ENCODE measurements at regions not wholly inside any gene's neighbourhood (a gene's known extent, or its start where the extent isn't known, plus 50 kb on each side); places are given as distances from the start of the nearest gene placed in this dataset.

DNA sequence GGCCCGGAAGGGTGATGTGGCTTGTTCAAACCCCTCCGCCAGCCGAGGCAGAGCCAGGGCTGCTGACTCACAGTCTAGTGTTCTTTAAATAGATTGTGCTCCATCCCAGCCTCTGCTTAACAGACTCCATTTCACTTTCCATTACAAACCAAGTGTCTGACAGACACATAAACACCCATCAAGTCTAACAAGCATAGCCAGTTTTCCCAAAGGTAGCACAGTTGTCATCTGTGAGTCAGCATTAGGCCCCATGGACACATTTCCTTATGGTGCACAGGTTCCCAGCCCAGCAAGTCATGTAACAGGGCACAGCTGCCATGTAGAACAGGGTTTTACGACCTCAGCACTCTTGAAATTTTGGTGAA, 109.9 kb upstream of the RAP2B start:
- H3K79me2 ChIP-seq (ENCODE audit: control insufficient read depth, insufficient read depth, low read length) = no peaks in the 10 kb centered on the region
- CTCF ChIA-PET = interaction anchor here (0.8 to 1.7 kb wide), 9 partner anchors 8 to 170 kb away, joined by 3 to 13 read pairs (median 4); no protein-coding TSS in a partner anchor
- peak; percentile 79 for FAIRE-seq
- no peaks in the 10 kb centered on the region for H4K20me1 ChIP-seq (replicated peaks; ENCODE audit: control insufficient read depth, extremely low read depth, insufficient read depth, low read length)
- dilution Hi-C loops (cut with MboI; ENCODE audit: extremely low pct_ligation_motif_present, low sequenced_read_pairs) = no loop called here
- H3K4me1 ChIP-seq (ENCODE audit: control insufficient read depth, extremely low read depth, insufficient read depth, low read length) = peaks cover 22% of the 10 kb centered on the region
- H3K36me3 ChIP-seq (ENCODE audit: control insufficient read depth in 2 of 2, extremely low read depth in 1 of 2, insufficient read depth in 2 of 2, low read length in 2 of 2) = no peaks in the 10 kb centered on the region
- peak overlapping the region; percentile 80 for H3K4me2 ChIP-seq (ENCODE audit: insufficient read depth, low read length)
- H3K9ac ChIP-seq (replicated peaks; ENCODE audit: extremely low read depth, insufficient read depth, low read length) = peak overlapping the region; percentile 56
- no peaks in the 10 kb centered on the region for H3K9me3 ChIP-seq (replicated peaks; ENCODE audit: control insufficient read depth, insufficient read depth, low read length)
- no peak overlapping the region for H3K4me3 ChIP-seq (replicated peaks in 1 of 3; ENCODE audit: insufficient read depth in 1 of 3, low read depth in 1 of 3, low read length in 3 of 3)
- intact Hi-C loops (cut with micrococcal nuclease) = loop anchor here (1.0 kb wide), 2 partner anchors 86 to 840 kb away; no protein-coding TSS in a partner anchor
- H3K27me3 ChIP-seq (ENCODE audit: control insufficient read depth in 2 of 2, insufficient read depth in 2 of 2, low read length in 2 of 2) = no peaks in the 10 kb centered on the region
- H3K9me1 ChIP-seq (replicated peaks; ENCODE audit: control insufficient read depth, extremely low read depth, insufficient read depth, low read length) = no peaks in the 10 kb centered on the region
- H3K27ac ChIP-seq (ENCODE audit: insufficient read depth, low read depth, low read length) = peak overlapping the region; percentile 95
- TF ChIP-seq POLR2AphosphoS5 (IDR thresholded peaks at IDR 0.05; ENCODE audit: insufficient read depth, low read depth, low read length) (peak; percentile 46), JUN (IDR thresholded peaks at IDR 0.05; ENCODE audit: borderline replicate concordance, insufficient read depth, insufficient read length, low read depth) (no peak), FOS (IDR thresholded peaks at IDR 0.05; ENCODE audit: borderline replicate concordance, insufficient read depth, low read length) (peak; percentile 96)
- DNase-seq (ENCODE audit: low read depth, low spot score) = peak; percentile 91
- POLR2A ChIA-PET = interaction anchor here (0.7 to 0.9 kb wide), 2 partner anchors 108 to 109 kb away, joined by 3 to 5 read pairs; no protein-coding TSS in a partner anchor
- peak overlapping the region; percentile 88 for H2AFZ ChIP-seq (ENCODE audit: low read depth, low read length)
- no TSS peak for BruUV-seq (replicated peaks)

DNA sequence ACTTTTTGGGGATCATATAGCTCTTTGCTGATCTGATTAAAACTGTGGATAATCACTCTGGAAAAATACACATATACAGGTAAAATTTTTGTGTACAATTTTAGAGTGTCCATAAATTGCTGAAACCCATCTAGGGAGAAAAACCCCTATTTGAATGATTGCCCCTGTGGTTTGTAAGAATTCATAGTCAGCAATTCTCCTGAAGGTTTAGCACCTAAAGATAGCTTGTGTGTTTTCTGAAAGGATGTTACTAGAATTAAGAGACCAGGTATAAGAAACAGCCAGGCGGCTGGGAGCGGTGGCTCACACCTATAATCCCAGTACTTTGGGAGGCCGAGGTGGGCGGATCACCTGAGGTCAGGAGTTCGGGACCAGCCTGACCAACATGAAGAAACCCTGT, 106.8 kb upstream of the RAP2B start:
- dilution Hi-C loops (cut with MboI; ENCODE audit: extremely low pct_ligation_motif_present, low sequenced_read_pairs) = no loop called here
- no peak overlapping the region for H2AFZ ChIP-seq (ENCODE audit: low read depth, low read length)
- no peaks in the 10 kb centered on the region for H3K36me3 ChIP-seq (ENCODE audit: control insufficient read depth in 2 of 2, extremely low read depth in 1 of 2, insufficient read depth in 2 of 2, low read length in 2 of 2)
- H3K4me3 ChIP-seq (replicated peaks in 1 of 3; ENCODE audit: insufficient read depth in 1 of 3, low read depth in 1 of 3, low read length in 3 of 3) = no peak overlapping the region
- H3K9me3 ChIP-seq (replicated peaks; ENCODE audit: control insufficient read depth, insufficient read depth, low read length) = no peaks in the 10 kb centered on the region
- H3K9ac ChIP-seq (replicated peaks; ENCODE audit: extremely low read depth, insufficient read depth, low read length) = no peak overlapping the region
- CTCF ChIA-PET = interaction anchor here (2.6 kb wide), 1 partner anchor 12 kb away, joined by 12 read pairs; no protein-coding TSS in a partner anchor
- H3K4me2 ChIP-seq (ENCODE audit: insufficient read depth, low read length) = no peak overlapping the region
- H3K27ac ChIP-seq (ENCODE audit: insufficient read depth, low read depth, low read length) = no peak overlapping the region
- H3K27me3 ChIP-seq (ENCODE audit: control insufficient read depth in 2 of 2, insufficient read depth in 2 of 2, low read length in 2 of 2) = no peaks in the 10 kb centered on the region
- intact Hi-C loops (cut with micrococcal nuclease) = no loop called here
- TF ChIP-seq GATA2 (IDR thresholded peaks at IDR 0.05; ENCODE audit: insufficient read depth, insufficient read length, low read depth, low read length) (no peak), FOS (IDR thresholded peaks at IDR 0.05; ENCODE audit: borderline replicate concordance, insufficient read depth, low read length) (no peak), JUN (IDR thresholded peaks at IDR 0.05; ENCODE audit: borderline replicate concordance, insufficient read depth, insufficient read length, low read depth) (no peak), POLR2AphosphoS5 (IDR thresholded peaks at IDR 0.05; ENCODE audit: insufficient read depth, low read depth, low read length) (no peak), MYC (IDR thresholded peaks at IDR 0.05; ENCODE audit: low read depth, low read length) (no peak), POLR2A (IDR thresholded peaks at IDR 0.05; ENCODE audit: low read depth, low read length) (no peak), EZH2 (IDR thresholded peaks at IDR 0.05; ENCODE audit: borderline replicate concordance, low read depth, low read length, severe bottlenecking) (no peak)
- TF ChIP-seq, protein P1, sequence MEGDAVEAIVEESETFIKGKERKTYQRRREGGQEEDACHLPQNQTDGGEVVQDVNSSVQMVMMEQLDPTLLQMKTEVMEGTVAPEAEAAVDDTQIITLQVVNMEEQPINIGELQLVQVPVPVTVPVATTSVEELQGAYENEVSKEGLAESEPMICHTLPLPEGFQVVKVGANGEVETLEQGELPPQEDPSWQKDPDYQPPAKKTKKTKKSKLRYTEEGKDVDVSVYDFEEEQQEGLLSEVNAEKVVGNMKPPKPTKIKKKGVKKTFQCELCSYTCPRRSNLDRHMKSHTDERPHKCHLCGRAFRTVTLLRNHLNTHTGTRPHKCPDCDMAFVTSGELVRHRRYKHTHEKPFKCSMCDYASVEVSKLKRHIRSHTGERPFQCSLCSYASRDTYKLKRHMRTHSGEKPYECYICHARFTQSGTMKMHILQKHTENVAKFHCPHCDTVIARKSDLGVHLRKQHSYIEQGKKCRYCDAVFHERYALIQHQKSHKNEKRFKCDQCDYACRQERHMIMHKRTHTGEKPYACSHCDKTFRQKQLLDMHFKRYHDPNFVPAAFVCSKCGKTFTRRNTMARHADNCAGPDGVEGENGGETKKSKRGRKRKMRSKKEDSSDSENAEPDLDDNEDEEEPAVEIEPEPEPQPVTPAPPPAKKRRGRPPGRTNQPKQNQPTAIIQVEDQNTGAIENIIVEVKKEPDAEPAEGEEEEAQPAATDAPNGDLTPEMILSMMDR (IDR thresholded peaks at IDR 0.05; ENCODE audit: extremely low read depth in 1 of 2, insufficient read depth in 1 of 2, low read depth in 1 of 2, low read length in 2 of 2) = no peak
- TF ChIP-seq, protein P2, sequence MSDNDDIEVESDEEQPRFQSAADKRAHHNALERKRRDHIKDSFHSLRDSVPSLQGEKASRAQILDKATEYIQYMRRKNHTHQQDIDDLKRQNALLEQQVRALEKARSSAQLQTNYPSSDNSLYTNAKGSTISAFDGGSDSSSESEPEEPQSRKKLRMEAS (IDR thresholded peaks at IDR 0.05; ENCODE audit: insufficient read depth, insufficient read length) = no peak
- H4K20me1 ChIP-seq (replicated peaks; ENCODE audit: control insufficient read depth, extremely low read depth, insufficient read depth, low read length) = no peaks in the 10 kb centered on the region
- DNase-seq (ENCODE audit: low read depth, low spot score) (no peak), FAIRE-seq (no peak)
- BruUV-seq (replicated peaks) = no TSS peak
- peaks cover 32% of the 10 kb centered on the region for H3K4me1 ChIP-seq (ENCODE audit: control insufficient read depth, extremely low read depth, insufficient read depth, low read length)
- H3K79me2 ChIP-seq (ENCODE audit: control insufficient read depth, insufficient read depth, low read length) = no peaks in the 10 kb centered on the region
- POLR2A ChIA-PET = no interaction called here
- H3K9me1 ChIP-seq (replicated peaks; ENCODE audit: control insufficient read depth, extremely low read depth, insufficient read depth, low read length) = no peaks in the 10 kb centered on the region
